ENCODE measurements at regions not wholly inside any gene's neighbourhood (a gene's known extent, or its start where the extent isn't known, plus 50 kb on each side); places are given as distances from the start of the nearest gene placed in this dataset.
"Not testable (repeated sequence)": the region's sequence is repeated elsewhere in the genome, so short reads cannot be mapped to it uniquely, and the experiment has no call there.

GRCh38 chr4:35021222-35021621 lies 1223.1 kb downstream of the ARAP2 start:
- not testable (repeated sequence) for TF ChIP-seq EZH2phosphoT487 (IDR thresholded peaks at IDR 0.05; ENCODE audit: borderline replicate concordance, low read length)
- TF ChIP-seq, protein P1, sequence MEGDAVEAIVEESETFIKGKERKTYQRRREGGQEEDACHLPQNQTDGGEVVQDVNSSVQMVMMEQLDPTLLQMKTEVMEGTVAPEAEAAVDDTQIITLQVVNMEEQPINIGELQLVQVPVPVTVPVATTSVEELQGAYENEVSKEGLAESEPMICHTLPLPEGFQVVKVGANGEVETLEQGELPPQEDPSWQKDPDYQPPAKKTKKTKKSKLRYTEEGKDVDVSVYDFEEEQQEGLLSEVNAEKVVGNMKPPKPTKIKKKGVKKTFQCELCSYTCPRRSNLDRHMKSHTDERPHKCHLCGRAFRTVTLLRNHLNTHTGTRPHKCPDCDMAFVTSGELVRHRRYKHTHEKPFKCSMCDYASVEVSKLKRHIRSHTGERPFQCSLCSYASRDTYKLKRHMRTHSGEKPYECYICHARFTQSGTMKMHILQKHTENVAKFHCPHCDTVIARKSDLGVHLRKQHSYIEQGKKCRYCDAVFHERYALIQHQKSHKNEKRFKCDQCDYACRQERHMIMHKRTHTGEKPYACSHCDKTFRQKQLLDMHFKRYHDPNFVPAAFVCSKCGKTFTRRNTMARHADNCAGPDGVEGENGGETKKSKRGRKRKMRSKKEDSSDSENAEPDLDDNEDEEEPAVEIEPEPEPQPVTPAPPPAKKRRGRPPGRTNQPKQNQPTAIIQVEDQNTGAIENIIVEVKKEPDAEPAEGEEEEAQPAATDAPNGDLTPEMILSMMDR (conservative IDR thresholded peaks at IDR 0.05; ENCODE audit: low read depth, low read length), result not testable (repeated sequence)
